IMR-90 (cell line): ENCODE measurements at regions not wholly inside any gene's neighbourhood (a gene's known extent, or its start where the extent isn't known, plus 50 kb on each side); places are given as distances from the start of the nearest gene placed in this dataset.

Source experiments
- CEBPB ChIP-seq: IDR thresholded peaks from 2 replicates; pipeline ENCODE4 v1.6.1; 2012; ENCODE audit warnings: low read depth, low read length, improper control_type of control experiment
- FOS ChIP-seq: fragments of 150-350 bp; IDR thresholded peaks from 2 replicates; pipeline ENCODE4 v1.6.1; 2016; ENCODE audit warnings: low read depth, low read length
- NFE2L2 ChIP-seq: fragments of 150-350 bp; IDR thresholded peaks from 2 replicates; pipeline ENCODE4 v1.6.1; 2016; ENCODE audit warnings: low read depth, mild to moderate bottlenecking, low read length
- POLR2A ChIP-seq: IDR thresholded peaks from 2 replicates; pipeline ENCODE4 v1.6.1; 2012; ENCODE audit warnings: mild to moderate bottlenecking, low read depth, low read length
- RCOR1 ChIP-seq: IDR thresholded peaks from 2 replicates; pipeline ENCODE4 v1.6.1; 2012; ENCODE audit warnings: mild to moderate bottlenecking, low read length, improper control_type of control experiment; ENCODE audit not compliant: insufficient replicate concordance
- SMC3 ChIP-seq: fragments of 150-350 bp; IDR thresholded peaks from 2 replicates; pipeline ENCODE4 v1.6.1; 2016; ENCODE audit warnings: low read depth, mild to moderate bottlenecking, antibody characterized with exemption, low read length, moderate library complexity
- TF ChIP-seq, protein P1 (sequence below): conservative IDR thresholded peaks from 2 replicates; pipeline ENCODE4 v1.5.1; 2012; ENCODE audit warnings: mild to moderate bottlenecking, low read depth, low read length, improper control_type of control experiment

DNA sequence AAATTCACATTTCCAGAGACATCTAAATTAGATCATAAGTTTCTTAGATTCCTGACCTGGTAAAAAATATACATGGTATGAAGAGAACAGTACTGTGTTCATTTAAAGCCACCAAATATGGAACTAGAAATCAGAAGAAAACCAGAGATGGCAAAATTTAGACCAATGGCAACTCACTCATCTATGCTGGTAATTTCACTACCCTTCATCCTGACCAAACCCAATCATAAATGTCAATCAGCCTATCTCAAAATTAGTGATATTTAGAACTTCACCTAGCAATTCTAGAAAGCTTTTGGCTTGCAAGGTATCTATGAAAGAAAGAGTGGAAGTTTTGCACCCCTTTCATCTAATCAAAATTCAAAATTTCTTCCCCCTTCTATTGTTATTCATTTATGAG, 107.7 kb downstream of the NIBAN1 start (continued):
- TF ChIP-seq, protein P1, sequence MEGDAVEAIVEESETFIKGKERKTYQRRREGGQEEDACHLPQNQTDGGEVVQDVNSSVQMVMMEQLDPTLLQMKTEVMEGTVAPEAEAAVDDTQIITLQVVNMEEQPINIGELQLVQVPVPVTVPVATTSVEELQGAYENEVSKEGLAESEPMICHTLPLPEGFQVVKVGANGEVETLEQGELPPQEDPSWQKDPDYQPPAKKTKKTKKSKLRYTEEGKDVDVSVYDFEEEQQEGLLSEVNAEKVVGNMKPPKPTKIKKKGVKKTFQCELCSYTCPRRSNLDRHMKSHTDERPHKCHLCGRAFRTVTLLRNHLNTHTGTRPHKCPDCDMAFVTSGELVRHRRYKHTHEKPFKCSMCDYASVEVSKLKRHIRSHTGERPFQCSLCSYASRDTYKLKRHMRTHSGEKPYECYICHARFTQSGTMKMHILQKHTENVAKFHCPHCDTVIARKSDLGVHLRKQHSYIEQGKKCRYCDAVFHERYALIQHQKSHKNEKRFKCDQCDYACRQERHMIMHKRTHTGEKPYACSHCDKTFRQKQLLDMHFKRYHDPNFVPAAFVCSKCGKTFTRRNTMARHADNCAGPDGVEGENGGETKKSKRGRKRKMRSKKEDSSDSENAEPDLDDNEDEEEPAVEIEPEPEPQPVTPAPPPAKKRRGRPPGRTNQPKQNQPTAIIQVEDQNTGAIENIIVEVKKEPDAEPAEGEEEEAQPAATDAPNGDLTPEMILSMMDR, result no peak
- TF ChIP-seq CEBPB, result no peak
- TF ChIP-seq SMC3, result no peak
- TF ChIP-seq NFE2L2, result no peak
- TF ChIP-seq RCOR1, result no peak
- TF ChIP-seq FOS, result no peak
- no peak for TF ChIP-seq POLR2A
